GM19238 (cell line): ENCODE measurements at regions not wholly inside any gene's neighbourhood (a gene's known extent, or its start where the extent isn't known, plus 50 kb on each side); places are given as distances from the start of the nearest gene placed in this dataset.

Source experiments
- DNase-seq: peaks from one replicate; pipeline ENCODE4 v3.0.0; 2011; ENCODE audit warnings: low spot score; ENCODE audit not compliant: insufficient read length

GRCh38 chr13:26967119-26968038 is 204.2 kb downstream of the USP12 start:
- no peak for DNase-seq

DNA sequence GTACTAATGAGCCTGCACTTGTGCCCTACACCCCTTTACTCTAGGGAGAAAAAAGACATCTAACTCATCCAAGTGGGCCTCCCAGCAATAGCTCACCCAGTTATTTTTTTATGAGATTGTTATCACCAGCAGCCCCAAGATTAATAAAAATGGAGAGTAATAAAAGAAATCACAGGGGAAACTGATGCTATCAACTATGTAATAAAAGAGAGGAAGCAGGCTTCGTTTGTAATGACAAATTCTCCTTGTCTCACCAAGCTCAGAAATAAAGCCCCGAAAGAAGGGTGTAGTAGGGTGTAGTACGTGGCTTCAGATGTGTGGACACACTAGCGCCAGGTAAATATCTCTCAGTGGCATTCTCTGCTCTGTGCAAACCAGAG is 204.9 kb downstream of the USP12 start:
- no peak for DNase-seq

DNA sequence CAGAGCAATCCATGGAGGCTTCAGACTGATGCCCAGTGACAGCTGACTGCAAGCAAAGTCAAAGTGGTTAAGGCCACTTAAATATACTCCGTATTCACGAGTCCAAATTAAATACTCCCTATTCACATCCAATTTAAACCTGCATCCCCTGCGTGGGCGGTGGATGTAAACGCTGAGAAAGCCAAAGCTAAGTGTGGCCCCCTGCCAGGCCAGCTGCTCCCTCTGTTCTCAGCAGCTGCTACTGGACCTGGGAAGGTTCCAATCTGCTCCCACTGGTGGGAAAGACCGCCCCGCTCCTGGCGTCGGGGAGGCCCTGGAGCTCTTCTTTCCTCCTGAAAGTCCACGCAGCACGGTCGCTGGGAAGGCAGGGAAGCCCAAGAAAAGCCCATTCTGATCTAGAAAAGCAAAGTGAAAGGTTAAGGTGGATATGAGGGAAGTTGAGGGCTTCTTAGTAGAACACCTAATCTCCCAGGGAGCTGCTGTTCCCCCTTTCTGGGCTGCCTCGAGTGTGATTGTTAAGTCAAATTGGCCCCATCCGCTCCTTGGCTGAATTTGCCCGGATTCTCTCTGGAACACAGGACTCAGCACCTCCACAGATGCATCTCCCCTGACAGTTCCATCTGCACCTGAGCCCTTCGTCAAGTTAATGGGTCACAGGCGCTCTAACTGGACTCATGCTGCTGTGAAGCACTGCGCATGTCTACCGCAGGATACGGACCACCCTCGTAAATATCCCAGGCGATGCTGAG is 205.5 kb downstream of the USP12 start:
- DNase-seq: no peak

GRCh38 chr13:26964278-26965250 is 204.0 kb upstream of the GPR12 start:
- no peak for DNase-seq

DNA sequence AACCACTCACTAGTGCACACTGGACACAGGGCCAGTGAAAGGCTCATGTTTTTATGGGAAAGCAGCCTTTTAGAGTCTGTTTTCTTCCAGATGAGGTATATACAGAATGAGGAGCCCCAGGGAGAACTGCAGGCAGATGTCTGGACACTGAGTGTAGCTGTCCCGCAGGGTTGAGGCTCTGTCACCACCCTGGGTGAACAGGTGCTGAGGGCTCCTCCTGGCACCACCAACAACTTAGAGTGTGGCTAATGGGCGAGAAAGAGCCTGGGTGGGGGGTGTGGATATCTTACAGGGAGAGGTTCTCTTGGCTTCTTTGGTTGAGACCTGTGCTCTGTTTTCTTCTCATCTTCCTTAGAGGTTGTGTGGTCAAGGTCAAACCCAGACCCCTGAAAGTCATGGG is 202.1 kb upstream of the GPR12 start:
- no peak for DNase-seq

GRCh38 chr13:26961890-26962615 is 201.5 kb upstream of the GPR12 start:
- no peak for DNase-seq

GRCh38 chr13:26957182-26957581 is 196.6 kb upstream of the GPR12 start:
- no peak for DNase-seq

- no peak for DNase-seq
These were observed 196.0 kb upstream of the GPR12 start for GRCh38 chr13:26956522-26957142.

GRCh38 chr13:26954976-26955375 is 194.4 kb upstream of the GPR12 start:
- DNase-seq: no peak

DNA sequence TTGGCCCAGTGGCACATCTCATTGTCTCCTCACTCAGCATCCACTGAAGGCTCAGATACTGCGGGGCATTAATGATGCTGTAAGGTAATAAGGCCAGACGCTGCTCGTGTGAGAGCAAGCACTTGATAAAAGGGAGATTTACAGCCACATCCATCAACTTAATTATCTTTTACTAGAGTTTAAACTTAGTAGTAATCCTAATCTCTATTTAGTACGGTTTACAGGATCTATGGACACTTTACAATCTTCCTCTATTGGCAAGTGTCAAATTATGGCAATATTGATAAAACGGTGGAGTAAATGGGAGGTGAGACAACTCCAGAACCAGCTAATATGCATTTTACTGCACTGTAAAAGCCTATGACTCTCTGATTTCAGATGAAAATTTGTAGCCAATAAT is 192.7 kb upstream of the GPR12 start:
- DNase-seq: no peak

- no peak for DNase-seq
These were observed 192.1 kb upstream of the GPR12 start for GRCh38 chr13:26952551-26953143.

DNA sequence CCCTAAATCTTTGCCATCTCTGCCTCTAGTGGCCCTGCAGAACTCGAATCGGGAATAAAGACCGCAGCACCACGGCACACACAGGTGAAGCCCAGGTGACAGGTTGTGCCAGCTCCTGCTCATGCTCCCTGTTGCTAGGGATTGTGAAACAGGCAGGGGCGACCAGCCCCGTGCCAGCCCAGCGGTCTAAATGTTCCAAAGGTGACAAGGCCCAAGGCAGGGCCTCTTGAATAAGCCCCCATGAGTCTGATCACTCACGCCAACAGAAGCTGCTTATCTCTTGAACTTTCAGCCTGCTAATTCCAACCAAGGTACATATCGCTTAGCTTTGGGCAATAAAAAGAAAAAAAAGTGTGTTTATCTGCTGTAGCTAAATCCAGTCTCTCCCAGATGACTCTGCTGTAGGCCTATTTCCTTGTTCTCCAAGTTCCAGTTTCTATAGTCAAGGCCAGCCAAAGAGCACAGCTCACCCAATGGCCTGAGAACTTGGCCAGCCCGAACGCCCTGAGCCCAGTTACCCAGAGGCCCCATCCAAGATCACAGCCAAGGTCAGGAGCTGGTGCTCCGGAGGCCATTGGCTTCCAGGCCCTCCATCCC is 191.1 kb upstream of the GPR12 start:
- DNase-seq: no peak

DNA sequence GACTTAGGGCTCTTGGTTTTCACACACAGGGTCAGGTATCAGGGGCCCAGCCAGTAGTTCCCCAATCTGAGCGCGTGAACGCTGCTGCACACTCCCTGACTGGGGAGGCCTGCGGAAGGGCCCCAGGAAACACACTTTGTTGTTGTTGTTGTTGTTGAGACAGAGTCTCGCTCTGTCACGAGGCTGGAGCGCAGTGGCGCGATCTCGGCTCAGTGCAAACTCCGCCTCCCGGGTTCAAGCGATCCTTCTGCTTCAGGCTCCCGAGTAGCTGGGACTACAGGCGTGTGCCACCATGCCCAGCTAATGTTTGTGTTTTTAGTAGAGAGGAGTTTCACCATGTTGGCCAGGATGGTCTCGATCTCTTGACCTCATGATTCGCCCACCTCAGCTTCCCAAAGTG is 190.4 kb upstream of the GPR12 start:
- DNase-seq: no peak

GRCh38 chr13:26950546-26950945 is 190.0 kb upstream of the GPR12 start:
- DNase-seq: no peak

- DNase-seq: no peak
These were observed 189.3 kb upstream of the GPR12 start for GRCh38 chr13:26949701-26950502.

GRCh38 chr13:26948353-26948752 is 187.8 kb upstream of the GPR12 start:
- no peak for DNase-seq

GRCh38 chr13:26946684-26947343 is 186.2 kb upstream of the GPR12 start:
- DNase-seq: no peak

DNA sequence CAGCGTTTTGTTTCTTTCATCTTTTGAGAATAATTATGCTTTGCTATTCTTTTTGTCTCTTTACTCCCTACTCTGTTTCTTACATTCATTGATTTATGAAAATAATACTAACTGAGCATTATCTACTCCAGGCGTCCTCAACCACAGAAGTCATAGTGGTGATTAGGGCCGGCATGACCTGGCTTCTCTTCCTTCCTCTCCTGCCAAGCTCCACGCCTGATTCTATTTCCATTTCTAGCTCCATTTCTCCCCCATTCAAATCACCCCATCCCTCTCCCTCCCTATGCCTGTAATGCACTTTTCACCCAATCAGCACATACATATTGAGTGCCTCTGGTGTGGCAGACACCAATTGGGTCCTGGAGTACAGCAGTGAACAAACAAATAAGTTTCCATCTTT is 183.2 kb upstream of the GPR12 start:
- no peak for DNase-seq
